ENCODE measurements at regions not wholly inside any gene's neighbourhood (a gene's known extent, or its start where the extent isn't known, plus 50 kb on each side); places are given as distances from the start of the nearest gene placed in this dataset.

GRCh38 chr13:109840893-109841287 lies 54.5 kb upstream of the IRS2 start:
- H3K36me3 ChIP-seq: no peaks in the 10 kb centered on the region
- H3K4me3 ChIP-seq: no peak overlapping the region
- TF ChIP-seq CTCF (IDR thresholded peaks at IDR 0.05) (no peak), POLR2AphosphoS5 (IDR thresholded peaks at IDR 0.05) (no peak), EP300 (IDR thresholded peaks at IDR 0.05; ENCODE audit: low read depth) (no peak), POLR2A (IDR thresholded peaks at IDR 0.05) (no peak)
- H3K27ac ChIP-seq: no peak overlapping the region
- DNase-seq: no peak
- H3K4me1 ChIP-seq: peaks cover 0 to 5% (median 0%) of the 10 kb centered on the region in 4 donors
- no peaks in the 10 kb centered on the region for H3K9me3 ChIP-seq
- in situ Hi-C loops (cut with MboI; ENCODE audit: low pct_ligation_motif_present in 1 of 4, low pct_unique_long_range_greater_than_20kb in 1 of 4, low sequenced_read_pairs in 3 of 4) (no loop called here), intact Hi-C loops (cut with DNase I; ENCODE audit: low total_unique reads) (no loop called here)
- H3K27me3 ChIP-seq: no peaks in the 10 kb centered on the region
- 85 to 100% methylated on average over 1 to 4 of the region's 4 CpGs for WGBS, 2 donors (ENCODE audit: low coverage in 1 of 2)

GRCh38 chr13:109840201-109840892 lies 54.0 kb upstream of the IRS2 start:
- intact Hi-C loops (cut with DNase I; ENCODE audit: low total_unique reads): no loop called here
- no peaks in the 10 kb centered on the region for H3K36me3 ChIP-seq
- in situ Hi-C loops (cut with MboI; ENCODE audit: low pct_ligation_motif_present in 1 of 4, low pct_unique_long_range_greater_than_20kb in 1 of 4, low sequenced_read_pairs in 3 of 4): no loop called here
- DNase-seq: no peak
- H3K27ac ChIP-seq: no peak overlapping the region
- no peaks in the 10 kb centered on the region for H3K9me3 ChIP-seq
- H3K27me3 ChIP-seq: no peaks in the 10 kb centered on the region
- 36 to 56% methylated on average over 8 to 9 of the region's 9 CpGs for WGBS, 2 donors (ENCODE audit: low coverage in 1 of 2)
- peaks cover 0 to 5% (median 0%) of the 10 kb centered on the region in 4 donors for H3K4me1 ChIP-seq
- no peak overlapping the region for H3K4me3 ChIP-seq
- TF ChIP-seq EP300 (IDR thresholded peaks at IDR 0.05; ENCODE audit: low read depth) (no peak), POLR2AphosphoS5 (IDR thresholded peaks at IDR 0.05) (no peak), CTCF (IDR thresholded peaks at IDR 0.05) (no peak), POLR2A (IDR thresholded peaks at IDR 0.05) (no peak)

- intact Hi-C loops (cut with DNase I; ENCODE audit: low total_unique reads): no loop called here
- H3K4me3 ChIP-seq: no peak overlapping the region
- WGBS, 2 donors (ENCODE audit: low coverage in 1 of 2): 41 to 53% methylated on average over 10 to 12 of the region's 12 CpGs
- no peaks in the 10 kb centered on the region for H3K27me3 ChIP-seq
- in situ Hi-C loops (cut with MboI; ENCODE audit: low pct_ligation_motif_present in 1 of 4, low pct_unique_long_range_greater_than_20kb in 1 of 4, low sequenced_read_pairs in 3 of 4): no loop called here
- peaks cover 0 to 5% (median 0%) of the 10 kb centered on the region in 4 donors for H3K4me1 ChIP-seq
- H3K27ac ChIP-seq: peak overlapping the region in 1 of 4 donors; percentile 11
- TF ChIP-seq POLR2AphosphoS5 (IDR thresholded peaks at IDR 0.05) (no peak), POLR2A (IDR thresholded peaks at IDR 0.05) (no peak), CTCF (IDR thresholded peaks at IDR 0.05) (no peak), EP300 (IDR thresholded peaks at IDR 0.05; ENCODE audit: low read depth) (no peak)
- DNase-seq: peak; percentile 66
- H3K9me3 ChIP-seq: no peaks in the 10 kb centered on the region
- H3K36me3 ChIP-seq: no peaks in the 10 kb centered on the region
Observed at GRCh38 chr13:109836629-109837607, 50.5 kb upstream of the IRS2 start.

Data from transverse colon (tissue), 4 donors.